Stimulated activated CD8-positive, alpha-beta memory T cell treated with anti-CD3 and anti-CD28 coated beads, Interleukin-4, amount 100 ng/mL, for 48 hours (primary cell): ENCODE measurements at regions not wholly inside any gene's neighbourhood (a gene's known extent, or its start where the extent isn't known, plus 50 kb on each side); places are given as distances from the start of the nearest gene placed in this dataset.

Experiments used
- DNase-seq: peaks from one replicate; pipeline ENCODE4 v3.0.0-alpha.2; 2020

GRCh38 chr9:135255033-135255840 is 167.8 kb downstream of the OLFM1 start:
- DNase-seq, result no peak

- DNase-seq, result no peak
Observed at GRCh38 chr9:135255841-135256580, 168.5 kb downstream of the OLFM1 start.

- DNase-seq, result no peak
Observed at GRCh38 chr9:135256581-135257354, 169.3 kb downstream of the OLFM1 start.

- DNase-seq, result no peak
Observed at GRCh38 chr9:135258461-135258860, 171.0 kb downstream of the OLFM1 start.

GRCh38 chr9:135259273-135259672 is 171.8 kb downstream of the OLFM1 start:
- DNase-seq, result no peak

- no peak for DNase-seq
Observed at GRCh38 chr9:135260221-135261180, 173.0 kb downstream of the OLFM1 start.

- no peak for DNase-seq
Observed at GRCh38 chr9:135262248-135262647, 174.8 kb downstream of the OLFM1 start.

GRCh38 chr9:135263511-135263910 is 176.0 kb downstream of the OLFM1 start:
- no peak for DNase-seq

- DNase-seq, result no peak
Observed at GRCh38 chr9:135265931-135266330, 178.5 kb downstream of the OLFM1 start.

- no peak for DNase-seq
Observed at GRCh38 chr9:135267191-135267809, 179.8 kb downstream of the OLFM1 start.

- no peak for DNase-seq
Observed at GRCh38 chr9:135268031-135268430, 180.6 kb downstream of the OLFM1 start.

- no peak for DNase-seq
Observed at GRCh38 chr9:135268981-135269380, 181.5 kb downstream of the OLFM1 start.

GRCh38 chr9:135269912-135270830 is 182.7 kb downstream of the OLFM1 start:
- no peak for DNase-seq

- DNase-seq, result no peak
Observed at GRCh38 chr9:135271425-135271824, 184.0 kb downstream of the OLFM1 start.

GRCh38 chr9:135272608-135273007 is 185.1 kb downstream of the OLFM1 start:
- no peak for DNase-seq

GRCh38 chr9:135273008-135273407 is 185.5 kb downstream of the OLFM1 start:
- DNase-seq, result no peak

- no peak for DNase-seq
Observed at GRCh38 chr9:135275163-135275562, 187.7 kb downstream of the OLFM1 start.

GRCh38 chr9:135275571-135276289 is 188.3 kb downstream of the OLFM1 start:
- no peak for DNase-seq

- no peak for DNase-seq
Observed at GRCh38 chr9:135277219-135278201, 190.0 kb downstream of the OLFM1 start.
